NCI-H526 (cell line): ENCODE measurements at regions not wholly inside any gene's neighbourhood (a gene's known extent, or its start where the extent isn't known, plus 50 kb on each side); places are given as distances from the start of the nearest gene placed in this dataset.

Experiments used
- DNase-seq, 2 experiments: peaks; one replicate each; lab custom pipeline; 2025; lab: John Stamatoyannopoulos, UW

- no peak for DNase-seq
Measured at GRCh38 chr16:50878966-50879615, 137.2 kb downstream of the CYLD start.

DNA sequence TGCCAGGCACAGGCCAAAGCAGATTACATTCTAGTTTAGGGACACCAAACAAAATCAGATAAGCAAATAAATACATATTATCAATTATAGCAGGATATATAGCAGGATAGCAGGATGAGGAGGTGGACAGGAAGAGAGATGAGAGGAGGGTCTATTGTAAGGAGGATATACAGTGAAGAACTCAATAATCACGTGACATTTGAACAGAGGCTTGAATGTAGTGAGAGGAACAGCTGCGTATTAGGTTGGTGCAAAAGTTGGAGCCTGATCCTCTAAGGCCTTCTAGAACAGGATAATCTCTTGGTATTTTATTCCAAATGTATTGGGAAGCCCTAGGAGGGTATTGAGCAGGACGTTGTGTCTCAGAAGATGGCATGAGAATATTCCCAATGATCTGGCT, 136.7 kb downstream of the CYLD start:
- DNase-seq: no peak

DNA sequence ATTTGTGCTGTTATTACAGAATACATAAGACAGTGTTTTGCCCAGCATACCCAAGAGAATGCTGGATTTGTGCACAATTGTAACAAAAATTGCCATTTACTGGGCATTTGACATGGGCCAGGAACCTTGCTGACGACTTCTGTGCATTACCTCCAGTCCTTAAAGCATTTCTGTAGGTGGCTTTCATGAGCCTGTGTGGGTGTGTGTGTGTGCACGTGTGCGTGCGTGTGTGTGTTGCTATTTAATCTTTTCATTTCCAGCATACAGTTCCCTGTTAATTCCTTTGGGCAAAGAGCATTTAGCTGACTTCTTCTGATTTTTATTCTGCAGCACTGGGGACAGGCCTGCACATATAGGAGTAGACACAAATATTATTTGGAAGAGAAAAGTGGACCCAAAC, 134.4 kb downstream of the CYLD start:
- DNase-seq: no peak

DNA sequence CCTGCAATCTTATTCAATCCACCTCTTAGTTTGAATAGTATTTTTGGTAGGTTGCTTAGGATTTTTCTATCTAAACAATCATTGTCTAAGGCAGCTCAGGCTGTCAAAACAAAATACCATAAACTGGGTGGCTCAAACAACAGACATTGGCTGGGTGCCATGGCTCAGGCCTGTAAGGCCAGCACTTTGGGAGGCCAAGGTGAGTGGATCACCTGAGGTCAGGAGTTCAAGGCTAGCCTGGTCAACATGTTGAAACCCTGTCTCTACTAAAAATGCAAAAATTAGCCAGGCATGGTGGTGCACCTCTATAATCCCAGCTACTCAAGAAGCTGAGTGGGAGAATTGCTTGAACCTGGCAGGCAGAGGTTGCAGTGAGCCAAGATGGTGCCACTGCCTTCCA, 126.7 kb downstream of the CYLD start:
- DNase-seq: no peak

DNA sequence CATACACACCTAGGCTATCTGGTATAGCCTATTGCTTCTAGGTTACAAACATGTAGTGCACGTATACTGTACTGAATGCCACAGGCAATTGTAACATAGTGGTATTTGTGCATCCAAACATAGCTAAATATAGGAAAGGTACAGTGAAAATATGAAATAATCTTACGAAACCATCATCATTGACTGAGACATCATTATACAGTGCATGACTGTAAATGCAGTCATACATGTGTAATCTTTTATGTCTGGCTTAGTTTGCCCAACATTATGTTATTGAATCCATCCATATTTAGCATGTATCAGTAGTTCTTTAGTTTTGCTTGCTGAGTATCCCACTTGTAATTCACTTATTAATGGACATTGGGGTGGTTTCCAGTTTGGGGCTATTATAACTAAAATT, 124.9 kb downstream of the CYLD start:
- DNase-seq: no peak

GRCh38 chr16:50864386-50864785, 122.5 kb downstream of the CYLD start:
- DNase-seq: no peak

DNA sequence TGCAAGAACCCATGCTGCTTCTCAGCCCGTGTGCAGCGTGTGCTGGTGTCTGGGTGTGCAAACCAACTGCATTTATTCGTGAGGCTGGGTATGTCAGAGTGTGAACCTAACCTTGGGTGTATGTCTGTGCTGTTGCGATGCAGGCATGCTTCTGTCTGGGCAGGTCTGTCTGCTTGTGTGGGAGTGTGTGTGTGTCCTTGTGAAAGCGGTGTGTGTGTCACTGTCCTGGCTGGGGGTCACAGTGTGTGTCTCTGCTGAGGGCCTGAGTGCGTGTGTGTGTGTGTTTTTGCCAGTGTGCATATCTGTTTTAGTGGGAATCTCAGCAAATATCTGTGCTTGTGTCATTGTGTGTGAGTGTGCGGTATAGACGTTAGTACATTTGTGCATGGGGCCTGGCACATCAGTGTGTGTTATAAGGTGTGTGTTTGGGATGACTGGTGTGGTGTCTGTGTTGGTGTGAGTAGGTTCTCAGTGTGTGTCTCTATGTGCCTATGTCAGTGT, 121.8 kb downstream of the CYLD start:
- DNase-seq: no peak

DNA sequence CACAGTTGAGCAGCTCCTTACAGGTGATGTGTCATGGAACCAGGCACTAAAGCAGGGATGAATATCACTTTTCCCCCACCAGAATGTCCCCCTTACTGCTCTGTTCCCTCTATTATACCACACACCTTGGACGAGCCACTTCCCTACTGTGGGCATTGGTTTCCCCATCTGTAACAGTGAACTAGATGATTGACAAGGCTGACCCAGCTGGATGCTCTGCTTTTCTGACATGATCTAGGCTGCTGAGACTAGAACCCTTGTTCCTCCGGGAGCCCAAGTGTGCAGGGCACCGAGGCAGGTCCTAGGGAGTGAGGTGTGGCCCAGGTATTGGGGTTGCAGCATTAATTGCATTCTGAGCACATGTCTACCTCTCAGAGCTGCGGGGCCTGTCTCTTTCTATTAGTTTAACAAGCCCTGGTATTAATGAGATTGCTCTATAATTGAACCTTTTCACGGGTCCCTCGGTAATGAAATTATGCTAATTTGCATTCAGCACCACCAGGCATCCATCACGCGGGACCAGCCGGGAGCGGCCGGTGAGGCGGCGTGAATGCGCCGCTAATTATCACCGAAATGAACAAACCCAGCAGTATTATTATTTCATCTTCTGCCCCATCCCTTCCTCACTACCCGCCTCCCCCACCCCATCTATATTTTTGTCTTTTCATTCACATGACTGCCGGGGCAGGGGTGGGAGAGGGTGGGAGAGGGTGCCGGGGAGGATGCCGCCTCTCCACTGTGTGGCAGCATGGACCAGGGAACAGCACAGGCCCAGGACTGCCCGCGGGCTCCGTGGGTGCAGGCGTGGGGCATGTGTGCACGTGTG, 121.1 kb downstream of the CYLD start:
- DNase-seq: no peak

- DNase-seq: no peak
Measured at GRCh38 chr16:50861970-50862411, 120.1 kb downstream of the CYLD start.

DNA sequence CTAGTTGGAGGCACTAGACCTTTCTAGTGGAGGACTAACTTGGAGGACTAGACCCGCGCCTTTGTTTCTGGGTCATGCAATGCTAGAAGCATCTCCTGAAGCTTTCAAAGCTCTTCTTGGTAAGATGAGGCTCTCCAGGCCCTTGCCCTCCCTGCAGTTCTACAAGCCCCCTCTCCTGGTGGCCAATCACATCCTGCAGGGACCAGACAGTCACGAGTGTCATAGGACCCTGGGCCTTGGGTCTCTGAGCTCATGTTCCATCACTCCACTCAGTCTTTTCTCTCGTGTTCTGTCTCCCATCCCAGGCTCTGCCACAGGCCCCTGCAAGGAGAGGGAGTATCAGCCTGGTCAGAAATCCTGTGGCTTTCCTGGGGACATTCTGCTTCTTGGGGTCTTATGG, 119.6 kb downstream of the CYLD start:
- no peak for DNase-seq

DNA sequence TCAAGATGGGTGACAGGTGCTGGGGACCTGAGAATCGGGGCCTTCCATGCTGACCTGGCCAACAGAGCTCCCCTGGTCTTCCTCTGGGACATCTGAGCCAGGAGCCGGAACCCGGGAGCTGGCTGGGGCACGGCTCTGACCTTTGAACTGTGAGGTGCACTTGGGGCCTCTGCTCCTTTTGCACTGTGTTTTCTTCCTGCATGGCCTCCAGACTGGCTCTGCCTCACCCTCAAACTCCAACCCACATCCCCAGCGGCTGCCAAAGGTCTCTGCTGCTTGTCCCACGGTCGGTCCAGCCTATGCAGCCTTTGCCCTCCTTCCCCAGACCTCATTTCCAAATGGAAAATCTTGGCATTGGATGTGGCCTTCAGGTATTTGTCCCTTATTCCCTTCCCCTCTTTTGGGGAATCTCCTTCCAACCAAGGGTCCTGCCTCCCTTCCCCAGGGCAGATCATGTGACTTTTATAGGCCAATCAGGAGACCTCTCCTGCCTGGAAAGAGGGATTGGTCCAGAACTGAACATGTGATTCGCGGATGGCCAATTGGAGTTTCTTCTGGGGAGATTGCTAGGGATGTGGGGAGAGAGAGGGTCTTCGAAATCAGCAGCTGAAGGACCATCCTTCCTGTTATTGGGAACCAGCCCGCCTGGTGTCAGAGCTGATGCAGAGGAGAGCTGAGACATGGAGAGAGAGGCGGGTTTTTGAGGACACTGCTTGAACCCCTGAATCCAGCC, 117.9 kb downstream of the CYLD start:
- DNase-seq: no peak

DNA sequence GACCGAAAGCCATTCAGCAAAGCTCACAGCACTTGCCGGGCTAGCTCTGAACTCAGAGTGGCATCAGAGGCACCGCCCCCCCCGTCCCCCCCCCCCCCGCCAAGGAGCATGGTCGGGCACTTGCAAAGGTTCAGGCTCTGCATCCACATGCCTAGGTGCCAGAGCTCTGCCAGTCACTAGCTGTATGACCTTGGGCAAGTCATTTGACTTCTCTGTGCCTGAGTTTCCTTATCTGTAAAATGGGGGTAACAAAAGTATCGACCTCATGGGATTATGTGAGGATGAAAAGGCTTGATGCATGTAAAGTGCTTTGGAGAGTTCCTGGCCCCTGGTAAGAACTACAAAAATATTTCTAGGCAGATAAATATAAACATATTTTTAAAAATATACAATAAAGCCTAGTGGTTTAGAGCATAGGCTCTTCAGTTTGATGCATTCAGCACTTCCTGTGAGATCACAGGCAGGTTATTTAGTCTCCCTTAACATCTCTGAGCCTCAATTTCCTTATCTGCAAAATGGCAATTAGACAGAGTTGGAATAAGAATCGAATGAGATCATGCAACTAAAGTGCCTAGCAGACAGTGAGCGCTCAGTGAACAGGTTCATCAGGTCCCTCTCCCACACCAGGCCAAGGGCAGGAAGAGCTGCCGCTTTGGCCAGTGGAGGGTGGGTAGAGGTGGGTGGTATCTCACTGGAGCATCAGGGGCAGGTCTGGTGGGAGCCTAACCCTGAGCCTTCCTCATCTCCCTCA, 117.2 kb downstream of the CYLD start:
- no peak for DNase-seq

DNA sequence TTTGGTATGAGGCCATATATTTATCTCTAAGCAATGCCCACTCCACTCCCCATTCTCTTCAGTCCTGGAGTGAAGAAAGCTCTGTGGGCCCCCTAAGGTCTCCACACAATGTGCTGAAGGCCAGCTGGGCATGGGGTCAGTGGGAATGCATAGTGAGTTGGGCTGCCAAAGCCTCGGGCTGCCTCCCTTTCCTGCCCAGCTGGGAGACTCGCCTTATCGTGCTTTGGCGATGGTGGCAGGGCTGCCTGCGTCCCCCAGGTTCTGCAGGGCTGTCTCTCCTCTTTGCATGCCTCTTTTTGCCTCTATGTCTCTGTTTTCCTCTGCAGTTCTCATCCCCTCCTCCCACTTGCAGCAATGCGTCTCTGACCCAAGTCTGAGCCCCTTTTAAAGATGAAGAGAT, 116.5 kb downstream of the CYLD start:
- no peak for DNase-seq

GRCh38 chr16:50857881-50858280, 116.0 kb downstream of the CYLD start:
- no peak for DNase-seq

DNA sequence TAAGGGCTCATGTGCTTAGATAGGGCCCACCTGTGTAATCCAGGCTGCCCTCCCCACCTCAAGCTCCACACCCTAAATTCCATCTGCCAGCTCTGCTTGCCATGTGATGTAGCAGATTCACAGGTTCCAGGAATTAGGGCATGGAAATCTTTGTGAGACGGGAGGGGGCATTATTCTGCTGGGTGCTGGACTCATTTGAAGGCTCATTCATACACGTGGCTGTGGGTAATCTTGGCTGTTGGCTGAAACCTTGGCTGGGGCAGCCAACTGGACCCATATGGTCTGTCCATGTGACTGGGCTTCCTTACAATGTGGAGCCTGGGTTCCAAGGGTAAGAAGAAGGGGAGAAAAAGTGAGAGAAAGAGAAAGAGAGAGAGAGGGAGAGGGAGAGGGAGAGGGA, 115.1 kb downstream of the CYLD start:
- DNase-seq: no peak

DNA sequence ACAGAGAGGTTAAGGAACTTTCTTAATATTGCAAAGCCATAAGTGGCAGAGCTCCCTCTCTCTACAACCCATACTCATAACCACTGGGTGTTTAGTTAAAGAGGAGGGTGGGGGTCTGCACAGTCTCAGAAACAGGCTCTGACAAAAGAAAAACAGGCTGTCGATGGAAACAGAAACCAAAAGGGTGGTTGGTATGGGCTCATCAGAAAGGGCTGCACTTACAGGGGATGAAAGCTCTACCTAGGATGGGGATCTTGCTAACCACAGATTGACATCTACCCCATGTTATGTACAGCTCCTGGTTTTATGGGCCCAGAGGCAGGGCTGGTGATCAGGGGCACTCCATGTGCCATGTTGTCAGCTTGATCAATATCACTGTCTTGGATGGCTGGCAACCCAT, 111.4 kb downstream of the CYLD start:
- DNase-seq: no peak
